ENCODE measurements at regions not wholly inside any gene's neighbourhood (a gene's known extent, or its start where the extent isn't known, plus 50 kb on each side); places are given as distances from the start of the nearest gene placed in this dataset.

- no peak overlapping the region for H3K4me3 ChIP-seq (ENCODE audit: insufficient read length, low read depth)
- H3K9me3 ChIP-seq (ENCODE audit: insufficient read depth, low read length), result peaks cover 25% of the 10 kb centered on the region
- no peaks in the 10 kb centered on the region for H3K36me3 ChIP-seq (ENCODE audit: insufficient read depth, insufficient read length, low read length)
- no peak for DNase-seq (ENCODE audit: low read depth, low spot score)
- H3K9ac ChIP-seq (ENCODE audit: insufficient read length, low read depth), result no peak overlapping the region
- H3K4me1 ChIP-seq (ENCODE audit: insufficient read depth, insufficient read length), result no peaks in the 10 kb centered on the region
- no peaks in the 10 kb centered on the region for H3K27me3 ChIP-seq (ENCODE audit: insufficient read depth, insufficient read length)
- TF ChIP-seq ZNF274 (IDR thresholded peaks at IDR 0.05; ENCODE audit: low read depth, low read length), result no peak
- no peak for TF ChIP-seq SUZ12 (IDR thresholded peaks at IDR 0.05; ENCODE audit: extremely low read depth, insufficient read depth, insufficient read length)
- no peak for TF ChIP-seq YY1 (IDR thresholded peaks at IDR 0.05; ENCODE audit: insufficient read depth, insufficient read length)
Observed at GRCh38 chr21:34017039-34017961, 56.1 kb upstream of the MRPS6 start.

DNA sequence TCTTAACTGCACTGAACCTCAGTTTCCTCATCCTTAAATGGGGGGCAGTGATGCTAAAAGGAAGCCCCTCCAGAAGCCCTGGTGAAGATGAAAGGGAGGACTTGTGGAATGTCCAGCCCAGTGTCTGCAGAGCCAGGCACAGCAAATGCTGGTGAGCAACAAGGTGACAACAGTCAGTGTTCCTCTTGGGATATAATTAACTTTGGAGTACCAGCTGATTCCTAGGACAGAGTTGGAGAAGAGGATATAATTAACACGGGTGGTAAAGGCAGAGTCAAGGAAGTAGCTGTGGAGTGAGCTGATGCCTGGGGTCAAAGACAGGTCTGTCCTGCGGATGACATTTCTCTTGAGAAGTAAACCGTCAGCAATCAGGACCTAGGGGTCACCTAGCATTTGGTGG, 60.7 kb upstream of the MRPS6 start:
- H3K27me3 ChIP-seq (ENCODE audit: insufficient read depth, insufficient read length), result no peaks in the 10 kb centered on the region
- H3K36me3 ChIP-seq (ENCODE audit: insufficient read depth, insufficient read length, low read length), result no peaks in the 10 kb centered on the region
- no peak for DNase-seq (ENCODE audit: low read depth, low spot score)
- no peak overlapping the region for H3K9ac ChIP-seq (ENCODE audit: insufficient read length, low read depth)
- H3K4me3 ChIP-seq (ENCODE audit: insufficient read length, low read depth), result no peak overlapping the region
- H3K9me3 ChIP-seq (ENCODE audit: insufficient read depth, low read length), result peaks cover 56% of the 10 kb centered on the region
- H3K4me1 ChIP-seq (ENCODE audit: insufficient read depth, insufficient read length), result no peaks in the 10 kb centered on the region
- TF ChIP-seq SUZ12 (IDR thresholded peaks at IDR 0.05; ENCODE audit: extremely low read depth, insufficient read depth, insufficient read length) (no peak), ZNF274 (IDR thresholded peaks at IDR 0.05; ENCODE audit: low read depth, low read length) (no peak), YY1 (IDR thresholded peaks at IDR 0.05; ENCODE audit: insufficient read depth, insufficient read length) (no peak)

DNA sequence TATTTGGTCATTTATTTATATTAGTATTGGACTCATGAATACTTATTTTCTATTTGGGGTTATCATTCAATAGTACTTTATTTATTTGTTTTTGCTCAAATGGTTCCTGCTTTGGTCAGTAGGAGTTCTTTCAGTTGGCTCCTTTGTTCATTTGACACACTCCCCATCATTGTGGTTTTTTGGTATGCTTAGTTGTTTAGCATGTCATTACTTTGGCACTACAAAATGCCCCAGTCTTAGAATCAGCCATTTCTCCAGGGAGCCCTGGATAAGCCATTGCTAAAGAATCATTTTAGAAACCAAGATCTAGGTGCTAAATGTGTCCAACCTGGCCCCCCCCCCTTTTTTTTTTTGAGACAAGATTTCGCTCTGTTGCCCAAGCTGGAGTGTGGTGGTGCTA, 61.7 kb upstream of the MRPS6 start:
- Histone ChIP-seq H3K9ac (ENCODE audit: insufficient read length, low read depth) (no peak overlapping the region), H3K27me3 (ENCODE audit: insufficient read depth, insufficient read length) (no peaks in the 10 kb centered on the region), H3K4me1 (ENCODE audit: insufficient read depth, insufficient read length) (no peaks in the 10 kb centered on the region), H3K4me3 (ENCODE audit: insufficient read length, low read depth) (no peak overlapping the region), H3K36me3 (ENCODE audit: insufficient read depth, insufficient read length, low read length) (no peaks in the 10 kb centered on the region), H3K9me3 (ENCODE audit: insufficient read depth, low read length) (peaks cover 56% of the 10 kb centered on the region)
- DNase-seq (ENCODE audit: low read depth, low spot score), result no peak
- TF ChIP-seq SUZ12 (IDR thresholded peaks at IDR 0.05; ENCODE audit: extremely low read depth, insufficient read depth, insufficient read length), result no peak
- TF ChIP-seq ZNF274 (IDR thresholded peaks at IDR 0.05; ENCODE audit: low read depth, low read length), result peak; percentile 59; the same call in 1 of the 2 replicates

DNA sequence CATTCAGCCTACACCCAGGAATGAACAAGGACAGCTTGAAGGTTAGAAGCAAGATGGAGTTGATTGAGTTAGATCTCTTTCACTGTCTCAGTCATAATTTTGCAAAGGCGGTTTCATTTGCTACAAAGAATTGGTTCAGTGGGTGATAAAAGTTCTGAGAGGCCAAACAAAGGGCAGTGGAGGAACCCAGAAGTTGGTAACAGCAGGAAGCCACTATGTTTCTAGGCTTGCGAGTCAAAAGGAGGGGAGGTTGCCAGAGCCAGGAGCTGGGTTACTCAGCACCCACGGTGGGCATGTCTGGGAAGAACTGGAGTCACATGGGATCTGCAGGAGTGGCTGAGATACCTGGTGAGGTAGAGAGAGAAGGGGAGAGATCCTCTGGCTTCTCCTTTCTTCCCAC, 64.2 kb upstream of the MRPS6 start:
- Histone ChIP-seq H3K9me3 (ENCODE audit: insufficient read depth, low read length) (peaks cover 48% of the 10 kb centered on the region), H3K36me3 (ENCODE audit: insufficient read depth, insufficient read length, low read length) (no peaks in the 10 kb centered on the region), H3K4me3 (ENCODE audit: insufficient read length, low read depth) (no peak overlapping the region), H3K4me1 (ENCODE audit: insufficient read depth, insufficient read length) (no peaks in the 10 kb centered on the region), H3K9ac (ENCODE audit: insufficient read length, low read depth) (no peak overlapping the region), H3K27me3 (ENCODE audit: insufficient read depth, insufficient read length) (no peaks in the 10 kb centered on the region)
- no peak for DNase-seq (ENCODE audit: low read depth, low spot score)
- no peak for TF ChIP-seq YY1 (IDR thresholded peaks at IDR 0.05; ENCODE audit: insufficient read depth, insufficient read length)
- no peak for TF ChIP-seq ZNF274 (IDR thresholded peaks at IDR 0.05; ENCODE audit: low read depth, low read length)
- no peak for TF ChIP-seq SUZ12 (IDR thresholded peaks at IDR 0.05; ENCODE audit: extremely low read depth, insufficient read depth, insufficient read length)

- Histone ChIP-seq H3K27me3 (ENCODE audit: insufficient read depth, insufficient read length) (no peaks in the 10 kb centered on the region), H3K4me3 (ENCODE audit: insufficient read length, low read depth) (no peak overlapping the region), H3K36me3 (ENCODE audit: insufficient read depth, insufficient read length, low read length) (no peaks in the 10 kb centered on the region), H3K9me3 (ENCODE audit: insufficient read depth, low read length) (peaks cover 48% of the 10 kb centered on the region), H3K4me1 (ENCODE audit: insufficient read depth, insufficient read length) (no peaks in the 10 kb centered on the region), H3K9ac (ENCODE audit: insufficient read length, low read depth) (no peak overlapping the region)
- DNase-seq (ENCODE audit: low read depth, low spot score), result no peak
- TF ChIP-seq ZNF274 (IDR thresholded peaks at IDR 0.05; ENCODE audit: low read depth, low read length) (no peak), YY1 (IDR thresholded peaks at IDR 0.05; ENCODE audit: insufficient read depth, insufficient read length) (no peak), SUZ12 (IDR thresholded peaks at IDR 0.05; ENCODE audit: extremely low read depth, insufficient read depth, insufficient read length) (no peak)
Observed at GRCh38 chr21:34008618-34009017, 64.8 kb upstream of the MRPS6 start.

- Histone ChIP-seq H3K36me3 (ENCODE audit: insufficient read depth, insufficient read length, low read length) (no peaks in the 10 kb centered on the region), H3K4me1 (ENCODE audit: insufficient read depth, insufficient read length) (no peaks in the 10 kb centered on the region), H3K9me3 (ENCODE audit: insufficient read depth, low read length) (peaks cover 32% of the 10 kb centered on the region), H3K27me3 (ENCODE audit: insufficient read depth, insufficient read length) (no peaks in the 10 kb centered on the region), H3K9ac (ENCODE audit: insufficient read length, low read depth) (no peak overlapping the region), H3K4me3 (ENCODE audit: insufficient read length, low read depth) (no peak overlapping the region)
- TF ChIP-seq YY1 (IDR thresholded peaks at IDR 0.05; ENCODE audit: insufficient read depth, insufficient read length) (no peak), ZNF274 (IDR thresholded peaks at IDR 0.05; ENCODE audit: low read depth, low read length) (no peak), SUZ12 (IDR thresholded peaks at IDR 0.05; ENCODE audit: extremely low read depth, insufficient read depth, insufficient read length) (no peak)
- no peak for DNase-seq (ENCODE audit: low read depth, low spot score)
Observed at GRCh38 chr21:34006611-34007168, 66.7 kb upstream of the MRPS6 start.

GRCh38 chr21:34004974-34005373, 68.4 kb upstream of the MRPS6 start:
- no peak for DNase-seq (ENCODE audit: low read depth, low spot score)
- no peak overlapping the region for H3K9ac ChIP-seq (ENCODE audit: insufficient read length, low read depth)
- peaks cover 15% of the 10 kb centered on the region for H3K9me3 ChIP-seq (ENCODE audit: insufficient read depth, low read length)
- H3K4me3 ChIP-seq (ENCODE audit: insufficient read length, low read depth), result no peak overlapping the region
- TF ChIP-seq SUZ12 (IDR thresholded peaks at IDR 0.05; ENCODE audit: extremely low read depth, insufficient read depth, insufficient read length) (no peak), YY1 (IDR thresholded peaks at IDR 0.05; ENCODE audit: insufficient read depth, insufficient read length) (no peak), ZNF274 (IDR thresholded peaks at IDR 0.05; ENCODE audit: low read depth, low read length) (no peak)
- H3K4me1 ChIP-seq (ENCODE audit: insufficient read depth, insufficient read length), result no peaks in the 10 kb centered on the region
- H3K36me3 ChIP-seq (ENCODE audit: insufficient read depth, insufficient read length, low read length), result no peaks in the 10 kb centered on the region
- H3K27me3 ChIP-seq (ENCODE audit: insufficient read depth, insufficient read length), result no peaks in the 10 kb centered on the region
